IMR-90 (cell line): ENCODE measurements at regions not wholly inside any gene's neighbourhood (a gene's known extent, or its start where the extent isn't known, plus 50 kb on each side); places are given as distances from the start of the nearest gene placed in this dataset.

ENCODE experiments used
- ATAC-seq: fragments of 200-7000 bp; cut with Tn5 transposase; 2 replicates; pipeline ENCODE4 v1.9.1; 2020; ENCODE audit warnings: low read depth, mild to moderate bottlenecking, moderate library complexity
- BruUV-seq: library from RNA; stranded (reverse); fragments of 400-500 nt; replicated peaks from 2 replicates; lab custom pipeline; 2021; lab: Mats Ljungman, UMichigan
- CTCF ChIA-PET: fragments of 300-600 bp; formaldehyde crosslinking; extraction: SDS; loops from one replicate; lab custom pipeline; 2021; ENCODE audit warnings: antibody characterized with exemption; lab: Yijun Ruan, JAX
- POLR2A ChIA-PET: fragments of 300-600 bp; sonication (Branson Sonifier 250); formaldehyde crosslinking; loops from one replicate; lab custom pipeline; 2022; ENCODE audit warnings: antibody characterized with exemption; ENCODE audit not compliant: unreplicated experiment; lab: Charles Lee
- DNase-seq: peaks from one replicate; pipeline ENCODE4 v3.0.0; 2013
- H2AFZ ChIP-seq: replicated peaks from 2 replicates; pipeline ENCODE3; 2013; ENCODE audit warnings: low read length, mild to moderate bottlenecking; ENCODE audit not compliant: poor library complexity
- H2AK5ac ChIP-seq: 2 replicates; pipeline ENCODE4 v1.6.1; 2013; ENCODE audit warnings: low read depth, low read length, inconsistent platforms
- H2AK9ac ChIP-seq: replicated peaks from 2 replicates; pipeline ENCODE3; 2013; ENCODE audit warnings: mild to moderate bottlenecking, low read depth, low read length, moderate library complexity; ENCODE audit not compliant: poor library complexity
- H2BK120ac ChIP-seq: 2 replicates; pipeline ENCODE4 v1.6.1; 2013; ENCODE audit warnings: low read depth, low read length, inconsistent platforms
- H2BK15ac ChIP-seq: 3 replicates; pipeline ENCODE4 v1.6.1; 2013; ENCODE audit warnings: low read depth, low read length, inconsistent platforms
- H2BK20ac ChIP-seq: 2 replicates; pipeline ENCODE4 v1.6.1; 2013; ENCODE audit warnings: low read depth, mild to moderate bottlenecking, inconsistent platforms, low read length, moderate library complexity
- H2BK5ac ChIP-seq: 2 replicates; pipeline ENCODE4 v1.6.1; 2013; ENCODE audit warnings: mild to moderate bottlenecking, low read depth, low read length, inconsistent platforms; ENCODE audit not compliant: poor library complexity, severe bottlenecking
- H3K14ac ChIP-seq: replicated peaks from 2 replicates; pipeline ENCODE4 v1.6.1; 2013; ENCODE audit warnings: low read depth, low read length, inconsistent platforms
- H3K18ac ChIP-seq: 2 replicates; pipeline ENCODE4 v1.6.1; 2013; ENCODE audit warnings: low read depth, low read length, control low read depth
- H3K23ac ChIP-seq: 2 replicates; pipeline ENCODE4 v1.6.1; 2013; ENCODE audit warnings: low read depth, low read length, inconsistent platforms
- H3K27ac ChIP-seq: 2 replicates; pipeline ENCODE4 v1.5.1; 2013; ENCODE audit warnings: mild to moderate bottlenecking, control low read depth, low read length; ENCODE audit not compliant: insufficient read depth
- H3K27me3 ChIP-seq: 2 replicates; pipeline ENCODE4 v1.6.1; 2013; ENCODE audit warnings: low read length; ENCODE audit not compliant: control insufficient read depth, insufficient read depth
- H3K36me3 ChIP-seq: 2 replicates; pipeline ENCODE4 v1.6.1; 2013; ENCODE audit warnings: low read length, mixed read lengths; ENCODE audit not compliant: control insufficient read depth, insufficient read depth
- H3K4ac ChIP-seq: 2 replicates; pipeline ENCODE4 v1.6.1; 2013; ENCODE audit warnings: low read depth, low read length, inconsistent platforms
- H3K4me1 ChIP-seq: 2 replicates; pipeline ENCODE4 v1.6.1; 2013; ENCODE audit warnings: low read length, mixed read lengths; ENCODE audit not compliant: control insufficient read depth, insufficient read depth
- H3K4me2 ChIP-seq: 2 replicates; pipeline ENCODE4 v1.6.1; 2013; ENCODE audit warnings: low read depth, mild to moderate bottlenecking, control low read depth, low read length, moderate library complexity
- H3K4me3 ChIP-seq: 2 replicates; pipeline ENCODE4 v1.5.1; 2013; ENCODE audit warnings: low read depth, mild to moderate bottlenecking, control low read depth, low read length, moderate library complexity; ENCODE audit not compliant: insufficient read depth
- H3K56ac ChIP-seq: 2 replicates; pipeline ENCODE4 v1.6.1; 2013; ENCODE audit warnings: low read length, inconsistent platforms; ENCODE audit not compliant: insufficient read depth; ENCODE audit errors: extremely low read depth
- H3K79me1 ChIP-seq, 2 experiments: 2 replicates each; pipeline ENCODE4 v1.6.1; 2013; ENCODE audit warnings: low read length in 2 of 2, inconsistent platforms in 1 of 2, low read depth in 1 of 2
- H3K9ac ChIP-seq: 2 replicates; pipeline ENCODE4 v1.6.1; 2013; ENCODE audit warnings: low read depth, low read length, control low read depth
- H3K9me1 ChIP-seq: 2 replicates; pipeline ENCODE4 v1.6.1; 2013; ENCODE audit warnings: low read length, inconsistent platforms; ENCODE audit not compliant: insufficient read depth
- H3K9me3 ChIP-seq: 2 replicates; pipeline ENCODE4 v1.6.1; 2013; ENCODE audit warnings: low read length; ENCODE audit not compliant: control insufficient read depth, insufficient read depth
- H4K20me1 ChIP-seq: 2 replicates; pipeline ENCODE4 v1.6.1; 2013; ENCODE audit warnings: low read length, inconsistent platforms; ENCODE audit not compliant: insufficient read depth
- H4K5ac ChIP-seq: 2 replicates; pipeline ENCODE4 v1.6.1; 2013; ENCODE audit warnings: mild to moderate bottlenecking, low read depth, low read length, control low read depth
- H4K8ac ChIP-seq, 2 experiments: 2 replicates each; pipeline ENCODE4 v1.6.1; 2013; ENCODE audit warnings: low read depth in 2 of 2, low read length in 2 of 2, control low read depth in 1 of 2, inconsistent platforms in 1 of 2
- H4K91ac ChIP-seq: 2 replicates; pipeline ENCODE4 v1.6.1; 2013; ENCODE audit warnings: low read depth, low read length, inconsistent platforms; ENCODE audit not compliant: insufficient read depth
- BHLHE40 ChIP-seq: fragments of 150-350 bp; IDR thresholded peaks from 2 replicates; pipeline ENCODE4 v1.6.1; 2016; ENCODE audit warnings: mild to moderate bottlenecking, low read depth, low read length
- CEBPB ChIP-seq: IDR thresholded peaks from 2 replicates; pipeline ENCODE4 v1.6.1; 2012; ENCODE audit warnings: low read depth, low read length, improper control_type of control experiment
- CHD1 ChIP-seq: IDR thresholded peaks from 2 replicates; pipeline ENCODE4 v1.6.1; 2012; ENCODE audit warnings: low read depth, low read length, improper control_type of control experiment
- CTCF ChIP-seq: conservative IDR thresholded peaks from 2 replicates; pipeline ENCODE4 v1.5.1; 2012; ENCODE audit warnings: mild to moderate bottlenecking, low read depth, low read length, improper control_type of control experiment
- MAFK ChIP-seq: IDR thresholded peaks from 2 replicates; pipeline ENCODE4 v1.6.1; 2012; ENCODE audit warnings: low read depth, low read length, improper control_type of control experiment
- MAZ ChIP-seq: IDR thresholded peaks from 2 replicates; pipeline ENCODE4 v1.6.1; 2012; ENCODE audit warnings: low read depth, mild to moderate bottlenecking, low read length, improper control_type of control experiment, moderate library complexity, borderline replicate concordance
- NFE2L2 ChIP-seq: fragments of 150-350 bp; IDR thresholded peaks from 2 replicates; pipeline ENCODE4 v1.6.1; 2016; ENCODE audit warnings: low read depth, mild to moderate bottlenecking, low read length
- POLR2A ChIP-seq: IDR thresholded peaks from 2 replicates; pipeline ENCODE4 v1.6.1; 2012; ENCODE audit warnings: mild to moderate bottlenecking, low read depth, low read length
- RAD21 ChIP-seq: IDR thresholded peaks from 2 replicates; pipeline ENCODE4 v1.6.1; 2012; ENCODE audit warnings: low read length, improper control_type of control experiment
- RCOR1 ChIP-seq: IDR thresholded peaks from 2 replicates; pipeline ENCODE4 v1.6.1; 2012; ENCODE audit warnings: mild to moderate bottlenecking, low read length, improper control_type of control experiment; ENCODE audit not compliant: insufficient replicate concordance
- RFX5 ChIP-seq: IDR thresholded peaks from 2 replicates; pipeline ENCODE4 v1.8.0; 2012; ENCODE audit warnings: low read depth, mild to moderate bottlenecking, low read length, moderate library complexity
- SMC3 ChIP-seq: fragments of 150-350 bp; IDR thresholded peaks from 2 replicates; pipeline ENCODE4 v1.6.1; 2016; ENCODE audit warnings: low read depth, mild to moderate bottlenecking, antibody characterized with exemption, low read length, moderate library complexity
- USF2 ChIP-seq: fragments of 150-350 bp; IDR thresholded peaks from 2 replicates; pipeline ENCODE4 v1.6.1; 2017; ENCODE audit warnings: mild to moderate bottlenecking, antibody characterized with exemption, low read length, low read depth
- WGBS, 2 experiments: methylation state at CpG; one replicate each; pipeline versions ENCODE4 v1.1.5 to v1.1.7; 2013; ENCODE audit warnings: missing lambda C conversion rate in 2 of 2; ENCODE audit not compliant: insufficient read length in 1 of 2; ENCODE audit errors: extremely low coverage in 2 of 2; 5-methylcytosine and 5-hydroxymethylcytosine counted together
- dilution Hi-C: fragments of 300-500 bp; cut with HindIII; formaldehyde crosslinking; loops from one replicate; pipeline ENCODE4 v1.14.3; 2018; ENCODE audit warnings: low sequenced_read_pairs; ENCODE audit not compliant: unreplicated experiment
- in situ Hi-C: fragments of 300-500 bp; cut with MboI; formaldehyde crosslinking; loops from 3 replicates; pipeline ENCODE4 v1.14.3; 2019; ENCODE audit warnings: low sequenced_read_pairs, inconsistent platforms, mixed read lengths
- intact Hi-C: fragments of 100-400 bp; cut with micrococcal nuclease; formaldehyde crosslinking; loops from 2 replicates; pipeline ENCODE4 v1.10.0; 2022
- TF ChIP-seq, protein P1 (sequence below): fragments of 150-350 bp; IDR thresholded peaks from 2 replicates; pipeline ENCODE4 v1.6.1; 2016; ENCODE audit warnings: low read depth, mild to moderate bottlenecking, low read length, moderate library complexity, borderline replicate concordance

- no peak overlapping the region for H3K14ac ChIP-seq
- CTCF ChIA-PET = interaction anchor here (1.0 kb wide), 1 partner anchor 10 kb away, joined by 3 read pairs; no protein-coding TSS in a partner anchor
These were observed 147.7 kb downstream of the DNAJB6 start for GRCh38 chr7:157484411-157485081.

More at GRCh38 chr7:157484411-157485081, 147.7 kb downstream of the DNAJB6 start:
- H3K9ac ChIP-seq = no peak overlapping the region
- intact Hi-C loops = no loop called here
- no peak overlapping the region for H3K4me2 ChIP-seq
- H3K4ac ChIP-seq = no peak overlapping the region
- H4K5ac ChIP-seq = no peak overlapping the region
- no peak overlapping the region for H4K8ac ChIP-seq
- H3K4me1 ChIP-seq = no peaks in the 10 kb centered on the region
- H3K79me1 ChIP-seq = no peaks in the 10 kb centered on the region
- no peak overlapping the region for H2BK120ac ChIP-seq
- ATAC-seq = no peak
- in situ Hi-C loops = no loop called here
- no peak overlapping the region for H2BK5ac ChIP-seq
- H3K23ac ChIP-seq = no peak overlapping the region
- no peak overlapping the region for H2AFZ ChIP-seq
- POLR2A ChIA-PET = no interaction called here
- H3K27ac ChIP-seq = no peak overlapping the region
- no peak overlapping the region for H4K91ac ChIP-seq
- no peaks in the 10 kb centered on the region for H4K20me1 ChIP-seq
- peaks cover 24% of the 10 kb centered on the region for H3K9me3 ChIP-seq
- H2BK15ac ChIP-seq = no peak overlapping the region
- H2AK5ac ChIP-seq = no peak overlapping the region
- no peak overlapping the region for H3K4me3 ChIP-seq
- no peak overlapping the region for H2BK20ac ChIP-seq
- TF ChIP-seq SMC3 (no peak), CHD1 (no peak), BHLHE40 (no peak), CTCF (no peak), RAD21 (no peak), USF2 (no peak), CEBPB (no peak), RCOR1 (no peak), RFX5 (no peak), MAZ (no peak), MAFK (no peak), POLR2A (no peak), NFE2L2 (no peak)
- TF ChIP-seq, protein P1, sequence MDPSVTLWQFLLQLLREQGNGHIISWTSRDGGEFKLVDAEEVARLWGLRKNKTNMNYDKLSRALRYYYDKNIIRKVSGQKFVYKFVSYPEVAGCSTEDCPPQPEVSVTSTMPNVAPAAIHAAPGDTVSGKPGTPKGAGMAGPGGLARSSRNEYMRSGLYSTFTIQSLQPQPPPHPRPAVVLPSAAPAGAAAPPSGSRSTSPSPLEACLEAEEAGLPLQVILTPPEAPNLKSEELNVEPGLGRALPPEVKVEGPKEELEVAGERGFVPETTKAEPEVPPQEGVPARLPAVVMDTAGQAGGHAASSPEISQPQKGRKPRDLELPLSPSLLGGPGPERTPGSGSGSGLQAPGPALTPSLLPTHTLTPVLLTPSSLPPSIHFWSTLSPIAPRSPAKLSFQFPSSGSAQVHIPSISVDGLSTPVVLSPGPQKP = no peak
- BruUV-seq = no TSS peak
- no peak overlapping the region for H3K56ac ChIP-seq
- no peaks in the 10 kb centered on the region for H3K27me3 ChIP-seq
- DNase-seq = no peak
- H2AK9ac ChIP-seq = no peak overlapping the region
- dilution Hi-C loops = no loop called here
- no peaks in the 10 kb centered on the region for H3K9me1 ChIP-seq
- no peaks in the 10 kb centered on the region for H3K36me3 ChIP-seq
- no peak overlapping the region for H3K18ac ChIP-seq
- 67% methylated on average over 13 of the region's 28 CpGs; no CpG with 5 or more reads in 1 of the 2 experiments for WGBS, 2 experiments
